Pancreas (tissue), 10 donors: ENCODE measurements at regions not wholly inside any gene's neighbourhood (a gene's known extent, or its start where the extent isn't known, plus 50 kb on each side); places are given as distances from the start of the nearest gene placed in this dataset.

Source experiments
- ATAC-seq, 4 donors: fragments of 200-7000 bp; cut with Tn5 transposase; one replicate each; pipeline versions ENCODE4 v1.8.0 to v1.9.1; 2020; ENCODE audit warnings: mild to moderate bottlenecking in 4 of 4, moderate library complexity in 4 of 4
- DNase-seq, 6 donors: peaks; one replicate each; pipeline ENCODE4 v3.0.0-alpha.2; 2020
- FAIRE-seq: peaks from 2 replicates; lab custom pipeline; 2012; peaks lifted over from hg19 to GRCh38; lab: Jason Lieb, UNC
- H3K27ac ChIP-seq, 4 donors: fragments of 200-600 bp; sonication (generic); 1 replicate in 3 of 4; 2 replicates in 1 of 4; pipeline versions ENCODE4 v1.5.0 to v1.8.0; 2020
- H3K27me3 ChIP-seq, 4 donors: fragments of 200-600 bp; one replicate each; pipeline ENCODE4 v1.8.0; 2021
- H3K36me3 ChIP-seq, 3 donors: fragments of 200-600 bp; sonication (generic) in 1 of 3; one replicate each; pipeline versions ENCODE4 v1.5.0 to v1.8.0; 2020 to 2021
- H3K4me1 ChIP-seq, 3 donors: fragments of 200-600 bp; one replicate each; pipeline ENCODE4 v1.8.0; 2021
- H3K4me3 ChIP-seq, 4 donors: fragments of 200-600 bp; sonication (generic) in 2 of 4; one replicate each; pipeline versions ENCODE4 v1.5.0 to v1.8.0; 2020 to 2021
- H3K9me3 ChIP-seq, 4 donors: fragments of 200-600 bp; one replicate each; pipeline ENCODE4 v1.8.0; 2021
- WGBS, 2 donors: extraction: QIAGEN DNeasy Blood & Tissue Kit; methylation state at CpG; one replicate each; pipeline ENCODE4 v1.1.7; 2013; 5-methylcytosine and 5-hydroxymethylcytosine counted together
- intact Hi-C, 3 donors: fragments of 100-400 bp; cut with DNase I; formaldehyde crosslinking; loops; one replicate each; pipeline versions ENCODE4 v1.11.1 to v1.14.2; 2022
- TF ChIP-seq, protein P1 (sequence below), 4 donors: fragments of 200-600 bp; sonication (generic) in 3 of 4; IDR thresholded peaks; one replicate each; pipeline versions ENCODE4 v1.5.0 to v1.8.0; 2021; ENCODE audit warnings: antibody characterized with exemption in 4 of 4
- donor health status: healthy with polysubstance abuse.
- donor health status: DM: no; HTN: no; CAD: no; lungs with moderate emphysema.
- donor health status: DM: no; HTN: no; CAD: no.
- donor health status: control.
- donor health status: control.
- donor health status: Bipolar disorder and iron deficiency.
- donor health status: DM: yes; HTN: yes; CAD: no.
- donor health status: DM: no; HTN: no; CAD: no.
- donor health status: DM: no; HTN: no; CAD: no.
- donor health status: DM: yes; HTN: yes; CAD: no.

DNA sequence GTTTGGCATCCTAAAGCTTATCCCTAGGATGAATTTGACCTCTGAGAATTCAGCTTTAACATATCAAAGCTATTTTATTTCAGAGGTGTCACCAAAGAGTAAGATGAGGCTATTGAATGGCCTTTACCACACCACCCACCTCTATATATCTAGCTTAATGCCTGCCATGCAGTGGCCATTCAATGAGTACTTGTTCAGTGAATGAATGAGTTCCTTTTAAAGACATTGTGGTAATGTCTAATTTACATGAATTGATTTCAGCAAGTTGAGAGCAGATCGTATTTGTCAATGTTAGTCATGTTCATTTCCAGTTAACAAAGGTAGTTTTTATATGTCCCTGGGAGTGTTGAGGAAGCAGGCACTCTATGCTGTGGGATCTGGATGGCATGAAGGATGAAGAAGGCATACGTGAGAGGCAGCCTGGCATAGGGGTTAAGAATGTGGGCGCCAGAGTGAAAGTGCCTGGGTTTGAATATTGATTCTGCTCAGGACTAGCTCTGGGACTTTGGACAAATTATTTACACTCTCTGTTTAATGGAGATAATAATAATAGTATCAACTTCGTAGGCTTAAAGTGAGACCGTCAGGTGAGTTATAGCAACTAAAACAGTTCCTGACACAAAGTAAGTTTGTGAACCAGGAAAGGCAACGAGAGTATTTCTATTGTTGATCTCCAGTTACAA, 434.1 kb upstream of the CHST9 start:
- FAIRE-seq (no peak), ATAC-seq (peak in 1 of 4 donors; percentile 22), DNase-seq (no peak)
- H3K27me3 ChIP-seq = no peaks in the 10 kb centered on the region
- H3K27ac ChIP-seq = no peak overlapping the region
- H3K36me3 ChIP-seq = no peaks in the 10 kb centered on the region
- intact Hi-C loops = no loop called here
- no peak overlapping the region for H3K4me3 ChIP-seq
- H3K4me1 ChIP-seq = peaks cover 0 to 3% (median 0%) of the 10 kb centered on the region in 3 donors
- TF ChIP-seq, protein P1, sequence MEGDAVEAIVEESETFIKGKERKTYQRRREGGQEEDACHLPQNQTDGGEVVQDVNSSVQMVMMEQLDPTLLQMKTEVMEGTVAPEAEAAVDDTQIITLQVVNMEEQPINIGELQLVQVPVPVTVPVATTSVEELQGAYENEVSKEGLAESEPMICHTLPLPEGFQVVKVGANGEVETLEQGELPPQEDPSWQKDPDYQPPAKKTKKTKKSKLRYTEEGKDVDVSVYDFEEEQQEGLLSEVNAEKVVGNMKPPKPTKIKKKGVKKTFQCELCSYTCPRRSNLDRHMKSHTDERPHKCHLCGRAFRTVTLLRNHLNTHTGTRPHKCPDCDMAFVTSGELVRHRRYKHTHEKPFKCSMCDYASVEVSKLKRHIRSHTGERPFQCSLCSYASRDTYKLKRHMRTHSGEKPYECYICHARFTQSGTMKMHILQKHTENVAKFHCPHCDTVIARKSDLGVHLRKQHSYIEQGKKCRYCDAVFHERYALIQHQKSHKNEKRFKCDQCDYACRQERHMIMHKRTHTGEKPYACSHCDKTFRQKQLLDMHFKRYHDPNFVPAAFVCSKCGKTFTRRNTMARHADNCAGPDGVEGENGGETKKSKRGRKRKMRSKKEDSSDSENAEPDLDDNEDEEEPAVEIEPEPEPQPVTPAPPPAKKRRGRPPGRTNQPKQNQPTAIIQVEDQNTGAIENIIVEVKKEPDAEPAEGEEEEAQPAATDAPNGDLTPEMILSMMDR (IDR thresholded peaks at IDR 0.05) = no peak
- H3K9me3 ChIP-seq = no peaks in the 10 kb centered on the region
- 20 to 21% methylated on average over 6 of the region's 6 CpGs for WGBS, 2 donors

DNA sequence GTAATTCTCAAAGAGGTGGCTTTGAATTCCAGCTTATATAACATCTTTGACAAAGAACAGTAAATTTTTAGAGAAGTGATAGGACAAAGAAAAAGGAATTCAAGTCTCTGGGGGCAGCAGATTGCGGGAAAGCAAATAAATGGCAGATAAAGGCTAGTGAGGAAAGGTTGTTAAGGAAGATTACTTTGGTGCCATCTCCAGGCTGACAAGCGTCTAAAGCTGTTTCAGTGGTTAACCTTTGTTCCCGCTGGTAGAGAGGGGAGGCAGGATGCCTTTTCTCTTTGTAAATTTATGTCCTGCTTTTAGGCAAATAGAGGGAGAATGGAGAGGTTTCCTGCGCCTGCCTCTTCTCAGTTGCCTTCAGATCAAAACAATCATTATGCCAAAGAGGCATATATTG, 431.2 kb upstream of the CHST9 start:
- H3K27me3 ChIP-seq = no peaks in the 10 kb centered on the region
- WGBS, 2 donors = 86 to 87% methylated on average over 4 of the region's 4 CpGs
- no peak overlapping the region for H3K27ac ChIP-seq
- H3K4me3 ChIP-seq = no peak overlapping the region
- no peaks in the 10 kb centered on the region for H3K36me3 ChIP-seq
- H3K4me1 ChIP-seq = peaks cover 0 to 3% (median 0%) of the 10 kb centered on the region in 3 donors
- intact Hi-C loops = no loop called here
- H3K9me3 ChIP-seq = no peaks in the 10 kb centered on the region
- FAIRE-seq = no peak
- no peak for DNase-seq
- ATAC-seq = no peak
- TF ChIP-seq, protein P1 (IDR thresholded peaks at IDR 0.05) = no peak

DNA sequence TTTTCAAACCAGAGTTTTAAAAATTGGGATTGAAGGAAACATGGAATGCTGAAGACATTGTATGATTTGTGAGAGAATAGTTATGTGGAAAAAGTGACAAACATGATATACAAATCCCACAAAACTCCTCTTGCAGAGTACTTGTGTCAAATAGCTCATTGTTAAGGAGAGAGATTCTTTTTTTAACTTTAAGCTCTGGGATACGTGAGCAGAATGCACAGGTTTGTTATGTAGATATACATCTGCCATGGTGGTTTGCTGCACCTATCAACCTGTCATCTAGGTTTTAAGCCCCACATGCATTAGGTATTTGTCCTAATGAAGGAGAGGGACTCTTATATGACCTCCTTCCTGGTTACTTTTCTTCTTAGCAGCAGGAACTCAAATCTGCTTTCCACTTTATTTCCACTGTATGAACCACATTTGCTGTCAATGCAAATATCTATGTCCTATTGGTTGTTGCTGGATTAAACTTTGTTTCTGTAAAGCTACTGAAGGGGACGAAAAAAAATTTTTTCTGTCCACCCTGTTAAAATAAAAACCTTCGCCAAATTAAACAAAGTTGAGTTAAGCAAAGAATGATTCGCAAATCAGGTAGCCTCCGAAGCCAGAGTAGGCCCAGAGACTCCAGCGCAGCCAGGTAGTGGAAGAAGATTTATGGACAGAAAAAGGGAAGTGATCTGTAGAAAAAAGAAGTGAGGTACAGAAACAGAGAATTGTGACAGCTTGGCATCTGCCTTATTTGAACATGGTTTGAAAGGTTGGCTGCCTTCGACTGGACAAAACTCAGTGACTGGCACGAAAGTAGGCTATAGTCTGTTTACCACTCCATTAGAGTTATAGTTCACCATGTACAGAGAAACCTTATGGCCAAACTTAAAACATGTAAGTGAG, 430.1 kb upstream of the CHST9 start:
- TF ChIP-seq, protein P1 (IDR thresholded peaks at IDR 0.05) = no peak
- no peak for ATAC-seq

DNA sequence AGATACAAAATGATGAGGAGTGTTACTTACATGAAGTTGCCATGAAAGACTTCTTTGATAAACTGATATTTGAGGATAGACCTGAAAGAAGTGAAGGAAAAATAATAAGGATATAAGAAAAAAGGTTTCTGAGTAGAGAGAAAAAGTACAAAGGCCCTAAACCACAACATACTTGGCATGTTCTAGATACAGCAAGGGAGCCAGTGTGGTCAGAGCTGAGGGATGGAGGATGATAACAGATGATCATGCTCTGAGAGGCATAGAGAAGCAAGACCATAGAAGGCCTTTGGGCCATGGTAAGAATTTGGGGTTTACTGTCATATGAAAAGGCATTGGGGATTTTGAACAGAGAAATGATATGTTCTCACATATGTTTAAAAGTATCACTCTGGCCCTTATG, 424.1 kb upstream of the CHST9 start:
- TF ChIP-seq, protein P1 (IDR thresholded peaks at IDR 0.05) = no peak
- no peak for ATAC-seq
- intact Hi-C loops = loop anchor here in 1 of 3 donors (10.0 kb wide), 1 partner anchor 146 kb away; no protein-coding TSS in a partner anchor
- Histone ChIP-seq H3K4me1 (peaks cover 0 to 5% (median 0%) of the 10 kb centered on the region in 3 donors), H3K4me3 (no peak overlapping the region), H3K36me3 (no peaks in the 10 kb centered on the region), H3K27me3 (no peaks in the 10 kb centered on the region), H3K9me3 (no peaks in the 10 kb centered on the region), H3K27ac (no peak overlapping the region)
- no peak for FAIRE-seq
- DNase-seq = no peak

More for the DNA sequence above, 430.1 kb upstream of the CHST9 start:
- Histone ChIP-seq H3K27me3 (no peaks in the 10 kb centered on the region), H3K4me3 (no peak overlapping the region), H3K27ac (no peak overlapping the region), H3K36me3 (no peaks in the 10 kb centered on the region), H3K9me3 (no peaks in the 10 kb centered on the region), H3K4me1 (peaks cover 0 to 3% (median 0%) of the 10 kb centered on the region in 3 donors)
- intact Hi-C loops = no loop called here
- 66 to 73% methylated on average over 8 of the region's 8 CpGs for WGBS, 2 donors
- FAIRE-seq (no peak), DNase-seq (no peak)
